Thyroid gland (tissue), 4 donors: ENCODE measurements at regions not wholly inside any gene's neighbourhood (a gene's known extent, or its start where the extent isn't known, plus 50 kb on each side); places are given as distances from the start of the nearest gene placed in this dataset.

Experiments used
- CTCF ChIP-seq, 6 experiments: fragments of 200-600 bp in 3 of 6; fragments of 450-650 bp in 3 of 6; sonication (generic) in 3 of 6; IDR thresholded peaks; one replicate each; pipeline ENCODE4 v1.5.1; 2016 to 2019; ENCODE audit warnings: antibody characterized with exemption in 6 of 6, mild to moderate bottlenecking in 2 of 6, inconsistent platforms in 1 of 6, moderate library complexity in 1 of 6
- POLR2A ChIP-seq, 2 donors: fragments of 450-650 bp; IDR thresholded peaks; one replicate each; pipeline ENCODE4 v1.6.1; 2017; ENCODE audit warnings: antibody characterized with exemption in 2 of 2, mild to moderate bottlenecking in 2 of 2, moderate library complexity in 1 of 2

DNA sequence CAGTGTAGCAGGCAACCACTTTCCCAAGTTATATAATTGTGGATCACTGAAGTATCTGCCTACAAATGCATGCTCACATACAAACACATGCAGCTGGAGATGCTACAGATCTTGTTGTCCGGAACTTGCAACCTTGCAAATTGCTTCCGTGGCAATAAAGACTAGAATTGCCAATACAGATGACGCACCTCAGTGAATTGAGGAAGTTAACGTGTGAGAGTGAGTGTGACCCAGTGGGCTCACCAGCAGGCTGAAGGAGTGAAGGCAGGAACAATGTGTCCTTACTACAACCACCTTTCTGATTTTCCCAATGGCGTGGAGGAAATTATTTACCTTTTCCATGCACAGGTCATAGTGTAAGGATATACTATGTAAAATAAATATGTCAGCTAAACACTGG is 89.4 kb upstream of the GRIP1 start:
- TF ChIP-seq CTCF (IDR thresholded peaks at IDR 0.05) (no peak), POLR2A (IDR thresholded peaks at IDR 0.05) (no peak)
